ENCODE measurements at regions not wholly inside any gene's neighbourhood (a gene's known extent, or its start where the extent isn't known, plus 50 kb on each side); places are given as distances from the start of the nearest gene placed in this dataset.

DNA sequence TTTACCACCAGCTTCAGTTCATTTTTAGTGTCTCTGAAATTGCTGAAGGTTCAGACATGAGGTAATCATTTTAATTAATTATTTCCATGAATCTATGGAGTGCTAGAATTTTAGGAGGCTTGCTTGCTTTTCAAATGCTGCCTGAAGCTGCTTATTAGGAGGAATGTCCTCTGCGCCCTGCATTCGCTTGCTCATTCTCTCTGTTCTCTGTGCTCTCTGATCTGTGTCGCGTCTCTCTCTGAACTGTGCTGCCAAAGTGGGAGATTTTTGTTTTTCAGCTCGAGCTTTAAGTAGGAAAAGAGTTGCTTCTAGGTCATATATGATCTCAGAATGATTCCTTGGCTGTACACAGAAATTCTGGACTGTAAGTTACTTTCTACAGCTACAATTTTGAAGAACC, 101.7 kb upstream of the PRR16 start:
- TF ChIP-seq POLR2A (IDR thresholded peaks at IDR 0.05) (no peak), POLR2AphosphoS5 (IDR thresholded peaks at IDR 0.05) (no peak)
- TF ChIP-seq, protein P1, sequence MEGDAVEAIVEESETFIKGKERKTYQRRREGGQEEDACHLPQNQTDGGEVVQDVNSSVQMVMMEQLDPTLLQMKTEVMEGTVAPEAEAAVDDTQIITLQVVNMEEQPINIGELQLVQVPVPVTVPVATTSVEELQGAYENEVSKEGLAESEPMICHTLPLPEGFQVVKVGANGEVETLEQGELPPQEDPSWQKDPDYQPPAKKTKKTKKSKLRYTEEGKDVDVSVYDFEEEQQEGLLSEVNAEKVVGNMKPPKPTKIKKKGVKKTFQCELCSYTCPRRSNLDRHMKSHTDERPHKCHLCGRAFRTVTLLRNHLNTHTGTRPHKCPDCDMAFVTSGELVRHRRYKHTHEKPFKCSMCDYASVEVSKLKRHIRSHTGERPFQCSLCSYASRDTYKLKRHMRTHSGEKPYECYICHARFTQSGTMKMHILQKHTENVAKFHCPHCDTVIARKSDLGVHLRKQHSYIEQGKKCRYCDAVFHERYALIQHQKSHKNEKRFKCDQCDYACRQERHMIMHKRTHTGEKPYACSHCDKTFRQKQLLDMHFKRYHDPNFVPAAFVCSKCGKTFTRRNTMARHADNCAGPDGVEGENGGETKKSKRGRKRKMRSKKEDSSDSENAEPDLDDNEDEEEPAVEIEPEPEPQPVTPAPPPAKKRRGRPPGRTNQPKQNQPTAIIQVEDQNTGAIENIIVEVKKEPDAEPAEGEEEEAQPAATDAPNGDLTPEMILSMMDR (IDR thresholded peaks at IDR 0.05), result no peak
